OCI-LY3 (cell line): ENCODE measurements at regions not wholly inside any gene's neighbourhood (a gene's known extent, or its start where the extent isn't known, plus 50 kb on each side); places are given as distances from the start of the nearest gene placed in this dataset.

Experiments used
- H2AFZ ChIP-seq: fragments of 200-600, 300-600 bp; shearing (Covaris generic); 2 replicates; pipeline ENCODE4 v1.6.0; 2014; ENCODE audit warnings: antibody characterized with exemption, low read depth, low read length
- H3K27ac ChIP-seq: fragments of 200-600, 300-600 bp; sonication (generic); 2 replicates; pipeline ENCODE4 v1.5.1; 2014; ENCODE audit warnings: mild to moderate bottlenecking, low read length, moderate library complexity, mixed read lengths
- H3K27me3 ChIP-seq: fragments of 200-600, 300-600 bp; sonication (generic); 2 replicates; pipeline ENCODE4 v1.6.1; 2014; ENCODE audit warnings: low read depth, low read length, mixed read lengths
- H3K36me3 ChIP-seq: fragments of 200-600, 300-600 bp; sonication (generic); replicated peaks from 2 replicates; pipeline ENCODE3; 2014; ENCODE audit warnings: low read depth, low read length, mixed read lengths
- H3K4me1 ChIP-seq: fragments of 300-600, 200-600 bp; sonication (generic); 2 replicates; pipeline ENCODE4 v1.6.1; 2014; ENCODE audit warnings: low read length, mixed read lengths
- H3K4me2 ChIP-seq: fragments of 200-600, 300-600 bp; sonication (generic); 2 replicates; pipeline ENCODE4 v1.6.1; 2014; ENCODE audit warnings: low read length, mixed read lengths
- H3K4me3 ChIP-seq: fragments of 300-600, 200-600 bp; sonication (generic); 2 replicates; pipeline ENCODE4 v1.5.1; 2014; ENCODE audit warnings: antibody characterized with exemption, mild to moderate bottlenecking, low read length, moderate library complexity
- H3K79me2 ChIP-seq: fragments of 300-600, 200-600 bp; shearing (Covaris generic); 2 replicates; pipeline ENCODE4 v1.6.1; 2014; ENCODE audit warnings: mild to moderate bottlenecking, low read length, mixed read lengths
- H3K9ac ChIP-seq: fragments of 300-600, 200-600 bp; shearing (Covaris generic); 2 replicates; pipeline ENCODE4 v1.6.0; 2014; ENCODE audit warnings: mild to moderate bottlenecking, low read length, moderate library complexity
- H3K9me3 ChIP-seq: fragments of 200-600, 300-600 bp; shearing (Covaris generic); 2 replicates; pipeline ENCODE4 v1.6.1; 2014; ENCODE audit warnings: low read length, mixed read lengths; ENCODE audit not compliant: insufficient read depth
- H4K20me1 ChIP-seq: fragments of 200-600, 300-600 bp; sonication (generic); 2 replicates; pipeline ENCODE4 v1.6.1; 2016; ENCODE audit warnings: low read length, mixed read lengths; ENCODE audit not compliant: insufficient read depth
- EZH2phosphoT487 ChIP-seq: fragments of 200-600 bp; shearing (Covaris generic); IDR thresholded peaks from 2 replicates; pipeline ENCODE4 v1.6.1; 2018; ENCODE audit warnings: antibody characterized with exemption, mixed run types, low read depth
- TF ChIP-seq, protein P1 (sequence below): fragments of 200-600, 300-600 bp; sonication (generic); IDR thresholded peaks from 2 replicates; pipeline ENCODE4 v1.5.1; 2014; ENCODE audit warnings: antibody characterized with exemption, low read length, low read depth

DNA sequence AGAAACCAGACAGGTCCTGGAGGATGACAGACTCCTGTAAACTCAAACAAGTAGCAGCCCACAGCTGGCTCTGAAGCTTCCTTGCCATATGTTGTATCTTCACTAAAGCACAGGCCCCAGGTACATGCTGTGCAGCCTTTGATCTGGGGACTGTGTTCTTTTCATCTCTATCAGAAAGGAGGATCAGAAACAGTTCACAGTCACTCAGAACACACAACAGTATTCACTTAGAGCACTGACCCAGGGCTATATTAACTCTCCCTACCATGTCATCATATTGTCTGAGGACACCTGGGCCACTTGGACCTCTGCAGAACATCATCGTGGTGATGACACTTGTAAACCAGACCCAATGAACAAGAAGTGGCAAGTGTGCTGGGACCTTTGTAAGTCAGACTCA, 222.0 kb downstream of the SETD4 start:
- Histone ChIP-seq H4K20me1 (no peaks in the 10 kb centered on the region), H3K4me2 (no peak overlapping the region), H3K9ac (no peak overlapping the region), H3K4me1 (0 out of 2 replicates have a peak, but pooled peaks cover 2% of the 10 kb centered on the region), H2AFZ (no peak overlapping the region), H3K4me3 (no peak overlapping the region), H3K27me3 (no peaks in the 10 kb centered on the region), H3K9me3 (no peaks in the 10 kb centered on the region), H3K27ac (no peak overlapping the region), H3K36me3 (no peaks in the 10 kb centered on the region), H3K79me2 (no peaks in the 10 kb centered on the region)
- TF ChIP-seq, protein P1, sequence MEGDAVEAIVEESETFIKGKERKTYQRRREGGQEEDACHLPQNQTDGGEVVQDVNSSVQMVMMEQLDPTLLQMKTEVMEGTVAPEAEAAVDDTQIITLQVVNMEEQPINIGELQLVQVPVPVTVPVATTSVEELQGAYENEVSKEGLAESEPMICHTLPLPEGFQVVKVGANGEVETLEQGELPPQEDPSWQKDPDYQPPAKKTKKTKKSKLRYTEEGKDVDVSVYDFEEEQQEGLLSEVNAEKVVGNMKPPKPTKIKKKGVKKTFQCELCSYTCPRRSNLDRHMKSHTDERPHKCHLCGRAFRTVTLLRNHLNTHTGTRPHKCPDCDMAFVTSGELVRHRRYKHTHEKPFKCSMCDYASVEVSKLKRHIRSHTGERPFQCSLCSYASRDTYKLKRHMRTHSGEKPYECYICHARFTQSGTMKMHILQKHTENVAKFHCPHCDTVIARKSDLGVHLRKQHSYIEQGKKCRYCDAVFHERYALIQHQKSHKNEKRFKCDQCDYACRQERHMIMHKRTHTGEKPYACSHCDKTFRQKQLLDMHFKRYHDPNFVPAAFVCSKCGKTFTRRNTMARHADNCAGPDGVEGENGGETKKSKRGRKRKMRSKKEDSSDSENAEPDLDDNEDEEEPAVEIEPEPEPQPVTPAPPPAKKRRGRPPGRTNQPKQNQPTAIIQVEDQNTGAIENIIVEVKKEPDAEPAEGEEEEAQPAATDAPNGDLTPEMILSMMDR, result no peak
- no peak for TF ChIP-seq EZH2phosphoT487

DNA sequence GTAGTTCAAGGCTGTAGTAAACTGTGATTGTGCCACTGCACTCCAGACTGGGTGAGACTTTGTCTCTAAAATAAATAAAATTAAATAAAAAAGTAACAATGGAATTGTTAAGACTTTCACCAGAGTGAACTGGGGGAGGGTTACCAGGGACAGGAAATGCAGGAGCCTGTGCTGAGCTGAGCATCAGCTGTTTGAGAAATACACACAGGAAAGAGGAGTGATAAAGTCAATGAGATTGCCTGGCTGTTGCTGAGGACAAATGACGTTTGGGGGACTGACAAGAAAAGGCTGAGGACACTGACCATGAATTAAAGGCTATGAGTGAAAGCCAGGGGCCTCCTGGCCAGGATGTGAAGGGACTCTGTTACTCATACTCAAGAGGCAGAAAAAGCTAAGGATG, 226.3 kb downstream of the SETD4 start:
- no peak overlapping the region for H3K27ac ChIP-seq
- no peak for TF ChIP-seq EZH2phosphoT487
- TF ChIP-seq, protein P1, result no peak
- no peaks in the 10 kb centered on the region for H3K36me3 ChIP-seq
- no peaks in the 10 kb centered on the region for H3K4me1 ChIP-seq
- no peak overlapping the region for H3K4me3 ChIP-seq
- no peaks in the 10 kb centered on the region for H3K79me2 ChIP-seq
- no peaks in the 10 kb centered on the region for H3K9me3 ChIP-seq
- no peak overlapping the region for H2AFZ ChIP-seq
- H3K9ac ChIP-seq, result no peak overlapping the region
- no peaks in the 10 kb centered on the region for H3K27me3 ChIP-seq
- H4K20me1 ChIP-seq, result no peaks in the 10 kb centered on the region
- H3K4me2 ChIP-seq, result no peak overlapping the region

DNA sequence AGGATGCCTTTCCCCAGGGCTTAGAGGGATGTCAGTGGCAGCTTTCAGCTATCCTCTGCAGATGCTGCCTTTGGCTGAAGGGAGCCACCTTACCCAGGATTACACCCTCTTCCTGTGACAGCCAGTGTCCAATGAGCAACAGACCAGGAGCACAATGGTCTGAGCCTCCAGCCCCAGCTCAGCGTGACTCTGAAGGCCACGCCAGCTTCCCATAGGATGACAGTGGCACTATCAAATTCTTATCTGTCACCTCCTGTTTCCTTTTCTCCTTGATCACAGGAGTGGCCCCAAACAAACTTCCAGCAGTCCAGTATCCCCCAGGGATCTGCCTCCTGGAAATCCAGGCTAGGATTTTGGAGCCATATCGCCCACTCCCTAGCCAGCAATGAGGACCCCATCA, 226.9 kb downstream of the SETD4 start:
- no peak overlapping the region for H3K9ac ChIP-seq
- no peaks in the 10 kb centered on the region for H3K36me3 ChIP-seq
- TF ChIP-seq, protein P1, result no peak
- no peak for TF ChIP-seq EZH2phosphoT487
- H3K9me3 ChIP-seq, result no peaks in the 10 kb centered on the region
- H3K4me2 ChIP-seq, result no peak overlapping the region
- H3K27me3 ChIP-seq, result no peaks in the 10 kb centered on the region
- no peak overlapping the region for H3K27ac ChIP-seq
- no peaks in the 10 kb centered on the region for H3K79me2 ChIP-seq
- H4K20me1 ChIP-seq, result no peaks in the 10 kb centered on the region
- no peak overlapping the region for H2AFZ ChIP-seq
- H3K4me1 ChIP-seq, result no peaks in the 10 kb centered on the region
- no peak overlapping the region for H3K4me3 ChIP-seq

DNA sequence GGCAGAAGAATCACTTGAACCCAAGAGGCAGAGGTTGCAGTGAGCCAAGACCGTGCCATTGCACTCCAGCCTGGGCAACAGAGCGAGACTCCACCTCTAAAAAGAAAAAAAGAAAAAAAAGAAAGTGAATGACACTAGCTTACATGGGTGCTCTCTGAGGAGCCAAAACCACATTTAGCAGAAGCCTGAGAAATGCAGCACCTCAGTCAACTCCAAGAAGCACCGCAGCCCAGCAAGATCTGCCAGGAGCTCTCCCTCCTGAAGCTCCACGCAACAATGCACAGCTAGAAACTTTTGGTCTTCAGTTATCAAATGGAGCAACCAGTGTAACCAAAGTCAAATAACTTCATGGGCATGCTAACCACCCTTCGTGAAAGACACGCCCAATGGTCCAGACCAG, 229.1 kb downstream of the SETD4 start:
- Histone ChIP-seq H3K4me2 (peak overlapping the region; percentile 43), H3K4me3 (peak overlapping the region; percentile 47; the same call in 1 of the 2 replicates), H2AFZ (no peak overlapping the region), H3K27ac (no peak overlapping the region), H3K36me3 (no peaks in the 10 kb centered on the region), H3K79me2 (no peaks in the 10 kb centered on the region), H3K9ac (no peak overlapping the region), H3K4me1 (no peaks in the 10 kb centered on the region), H3K9me3 (no peaks in the 10 kb centered on the region), H4K20me1 (no peaks in the 10 kb centered on the region), H3K27me3 (no peaks in the 10 kb centered on the region)
- TF ChIP-seq, protein P1, result no peak
- TF ChIP-seq EZH2phosphoT487, result no peak
